Heart left ventricle (tissue), 13 donors: ENCODE measurements at regions not wholly inside any gene's neighbourhood (a gene's known extent, or its start where the extent isn't known, plus 50 kb on each side); places are given as distances from the start of the nearest gene placed in this dataset.

ENCODE experiments used
- POLR2A ChIP-seq, 2 donors: fragments of 450-650 bp; IDR thresholded peaks; one replicate each; pipeline ENCODE4 v1.6.1; 2017; ENCODE audit warnings: antibody characterized with exemption in 2 of 2, mild to moderate bottlenecking in 2 of 2, moderate library complexity in 2 of 2
- TF ChIP-seq, protein P1 (sequence below), 12 donors: fragments of 200-600 bp; sonication (generic) in 4 of 12; IDR thresholded peaks; one replicate each; pipeline versions ENCODE4 v1.5.0 to v1.8.0; 2018 to 2022; ENCODE audit warnings: antibody characterized with exemption in 12 of 12, mild to moderate bottlenecking in 5 of 12
- donor health status: ischemic (EF 13 %, LVEDD 7.1; RV severe dilation, severe dysfunction).
- donor health status: DM: no; HTN: yes; CAD: no.
- donor health status: DM: no; HTN: no; CAD: no.
- donor health status: ischemic (EF 25% LVEDD 6.9; RV normal size, moderate dysfunction).
- donor health status: ischemic (EF 25% LVEDD 5.7; RV mildly dilated, moderate dysfunction).
- donor health status: ischemic (EF 35%, LVEDD 5.7; RV mildly dilated, moderate dysfunction).
- donor health status: nonischemic (EF 11% LVEDD 7.7; RV severe dilation, severe dysfunction).
- donor health status: DM: yes; HTN: yes; CAD: no.
- donor health status: PGD.
- donor health status: ischemic (EF 29% LVEDD 5.4; RV normal size, mild dysfunction).
- donor health status: nonischemic (EF 23%, LVEDD 6.1; RV moderate dilation, normal function).

DNA sequence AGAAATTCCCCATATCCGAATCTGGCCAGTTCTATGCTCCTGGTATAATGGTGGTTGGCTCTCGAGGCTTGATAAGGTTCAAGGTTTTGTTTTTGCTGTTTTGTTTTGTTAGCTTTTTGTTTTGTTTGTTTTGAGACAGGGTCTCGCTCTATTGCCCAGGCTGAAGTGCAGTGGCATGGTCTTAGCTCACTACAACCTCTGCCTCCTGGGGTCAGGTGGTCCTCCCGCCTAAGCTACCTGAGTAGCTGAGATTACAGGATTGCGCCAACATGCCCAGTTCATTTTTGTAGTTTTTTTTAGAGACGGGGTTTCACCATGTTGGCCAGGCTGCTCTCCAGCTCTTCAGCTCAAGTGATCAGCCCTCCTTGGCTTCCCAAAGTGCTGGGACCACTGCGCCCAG, 109.1 kb upstream of the ERRFI1 start:
- TF ChIP-seq, protein P1, sequence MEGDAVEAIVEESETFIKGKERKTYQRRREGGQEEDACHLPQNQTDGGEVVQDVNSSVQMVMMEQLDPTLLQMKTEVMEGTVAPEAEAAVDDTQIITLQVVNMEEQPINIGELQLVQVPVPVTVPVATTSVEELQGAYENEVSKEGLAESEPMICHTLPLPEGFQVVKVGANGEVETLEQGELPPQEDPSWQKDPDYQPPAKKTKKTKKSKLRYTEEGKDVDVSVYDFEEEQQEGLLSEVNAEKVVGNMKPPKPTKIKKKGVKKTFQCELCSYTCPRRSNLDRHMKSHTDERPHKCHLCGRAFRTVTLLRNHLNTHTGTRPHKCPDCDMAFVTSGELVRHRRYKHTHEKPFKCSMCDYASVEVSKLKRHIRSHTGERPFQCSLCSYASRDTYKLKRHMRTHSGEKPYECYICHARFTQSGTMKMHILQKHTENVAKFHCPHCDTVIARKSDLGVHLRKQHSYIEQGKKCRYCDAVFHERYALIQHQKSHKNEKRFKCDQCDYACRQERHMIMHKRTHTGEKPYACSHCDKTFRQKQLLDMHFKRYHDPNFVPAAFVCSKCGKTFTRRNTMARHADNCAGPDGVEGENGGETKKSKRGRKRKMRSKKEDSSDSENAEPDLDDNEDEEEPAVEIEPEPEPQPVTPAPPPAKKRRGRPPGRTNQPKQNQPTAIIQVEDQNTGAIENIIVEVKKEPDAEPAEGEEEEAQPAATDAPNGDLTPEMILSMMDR (IDR thresholded peaks at IDR 0.05), result no peak
- TF ChIP-seq POLR2A (IDR thresholded peaks at IDR 0.05), result no peak
